ENCODE measurements at regions not wholly inside any gene's neighbourhood (a gene's known extent, or its start where the extent isn't known, plus 50 kb on each side); places are given as distances from the start of the nearest gene placed in this dataset.

DNA sequence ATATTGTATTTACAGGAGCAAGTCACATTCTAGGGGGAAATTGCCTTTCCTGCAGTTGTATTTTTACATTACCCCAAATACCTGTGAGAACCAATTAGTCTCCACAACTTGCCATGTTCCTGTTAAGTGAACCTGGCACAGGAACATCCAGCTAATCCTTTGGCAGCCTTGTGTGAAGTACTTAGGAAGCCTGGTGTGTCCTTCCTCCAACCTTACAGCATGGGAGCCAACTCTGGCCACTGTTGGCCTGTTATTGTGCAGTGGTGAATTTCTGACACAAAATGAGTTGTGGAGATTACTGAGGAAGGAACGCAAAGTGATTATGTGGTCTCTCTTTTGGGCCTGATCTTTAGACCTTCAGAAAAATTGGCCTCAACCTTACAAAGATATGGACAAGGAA is 238.0 kb upstream of the PITX2 start:
- H3K79me2 ChIP-seq (ENCODE audit: low read length), result no peaks in the 10 kb centered on the region
- TF ChIP-seq EZH2phosphoT487 (IDR thresholded peaks at IDR 0.05; ENCODE audit: low read length) (no peak), EZH2 (optimal IDR thresholded peaks at IDR 0.05; ENCODE audit: low read depth, low read length) (no peak)
- TF ChIP-seq, protein P1, sequence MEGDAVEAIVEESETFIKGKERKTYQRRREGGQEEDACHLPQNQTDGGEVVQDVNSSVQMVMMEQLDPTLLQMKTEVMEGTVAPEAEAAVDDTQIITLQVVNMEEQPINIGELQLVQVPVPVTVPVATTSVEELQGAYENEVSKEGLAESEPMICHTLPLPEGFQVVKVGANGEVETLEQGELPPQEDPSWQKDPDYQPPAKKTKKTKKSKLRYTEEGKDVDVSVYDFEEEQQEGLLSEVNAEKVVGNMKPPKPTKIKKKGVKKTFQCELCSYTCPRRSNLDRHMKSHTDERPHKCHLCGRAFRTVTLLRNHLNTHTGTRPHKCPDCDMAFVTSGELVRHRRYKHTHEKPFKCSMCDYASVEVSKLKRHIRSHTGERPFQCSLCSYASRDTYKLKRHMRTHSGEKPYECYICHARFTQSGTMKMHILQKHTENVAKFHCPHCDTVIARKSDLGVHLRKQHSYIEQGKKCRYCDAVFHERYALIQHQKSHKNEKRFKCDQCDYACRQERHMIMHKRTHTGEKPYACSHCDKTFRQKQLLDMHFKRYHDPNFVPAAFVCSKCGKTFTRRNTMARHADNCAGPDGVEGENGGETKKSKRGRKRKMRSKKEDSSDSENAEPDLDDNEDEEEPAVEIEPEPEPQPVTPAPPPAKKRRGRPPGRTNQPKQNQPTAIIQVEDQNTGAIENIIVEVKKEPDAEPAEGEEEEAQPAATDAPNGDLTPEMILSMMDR (IDR thresholded peaks at IDR 0.05; ENCODE audit: low read length), result no peak
- DNase-seq, result no peak
- H3K4me3 ChIP-seq (ENCODE audit: low read length), result no peak overlapping the region
- H3K9me3 ChIP-seq (replicated peaks; ENCODE audit: insufficient read depth, low read length), result no peaks in the 10 kb centered on the region
- no peaks in the 10 kb centered on the region for H3K36me3 ChIP-seq (replicated peaks; ENCODE audit: insufficient read depth, low read length)
- no peaks in the 10 kb centered on the region for H4K20me1 ChIP-seq (ENCODE audit: insufficient read depth, low read length)
- no peak overlapping the region for H3K9ac ChIP-seq (ENCODE audit: low read length)
- no peaks in the 10 kb centered on the region for H3K27me3 ChIP-seq (replicated peaks; ENCODE audit: insufficient read depth, low read length)
- H3F3A ChIP-seq (ENCODE audit: insufficient read depth, low read length), result no peaks in the 10 kb centered on the region
- no peaks in the 10 kb centered on the region for H3K9me2 ChIP-seq (replicated peaks; ENCODE audit: insufficient read depth, low read length)
- no peak overlapping the region for H3K4me2 ChIP-seq (ENCODE audit: low read depth, low read length)
- no peak overlapping the region for H2AFZ ChIP-seq (ENCODE audit: low read length)
- H3K27ac ChIP-seq (ENCODE audit: low read length), result no peak overlapping the region
- H3K4me1 ChIP-seq (ENCODE audit: low read length), result no peaks in the 10 kb centered on the region

DNA sequence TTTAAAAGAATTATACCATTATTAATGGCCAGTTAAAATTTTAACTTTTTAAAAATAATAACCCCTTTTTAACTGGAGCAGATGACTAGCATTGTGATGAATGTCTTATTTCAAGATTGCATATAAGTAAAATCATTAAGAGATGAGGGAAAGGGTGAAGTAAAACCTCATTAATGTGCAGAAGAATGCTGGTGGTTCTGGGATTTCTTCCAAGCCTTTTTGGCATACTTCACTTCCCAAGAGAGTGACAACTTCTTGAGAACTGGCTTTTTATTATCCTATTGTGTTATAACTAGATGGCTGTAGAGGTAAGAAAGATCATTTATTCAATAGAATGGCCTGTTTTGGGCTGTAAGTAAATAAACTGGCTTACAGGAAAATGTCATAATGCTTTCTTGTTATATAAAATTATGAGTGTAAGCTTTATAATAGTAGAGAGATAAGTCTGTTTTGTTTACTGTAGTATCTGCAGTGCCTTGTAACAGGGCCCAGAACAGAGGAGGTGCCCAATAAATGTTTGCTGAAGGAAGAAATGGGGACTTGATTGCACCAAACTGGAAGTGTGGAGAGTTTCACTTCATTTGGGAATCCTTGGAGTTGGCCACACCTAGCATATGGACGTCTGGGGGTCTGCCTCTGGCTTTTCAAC is 242.9 kb upstream of the PITX2 start:
- TF ChIP-seq, protein P1 (IDR thresholded peaks at IDR 0.05; ENCODE audit: low read length), result no peak
- TF ChIP-seq EZH2phosphoT487 (IDR thresholded peaks at IDR 0.05; ENCODE audit: low read length) (no peak), EZH2 (optimal IDR thresholded peaks at IDR 0.05; ENCODE audit: low read depth, low read length) (no peak)
- H3K27ac ChIP-seq (ENCODE audit: low read length), result no peak overlapping the region
- no peak overlapping the region for H3K4me2 ChIP-seq (ENCODE audit: low read depth, low read length)
- no peaks in the 10 kb centered on the region for H3K36me3 ChIP-seq (replicated peaks; ENCODE audit: insufficient read depth, low read length)
- H3K4me1 ChIP-seq (ENCODE audit: low read length), result peaks cover 8% of the 10 kb centered on the region; the same call in 1 of the 2 replicates
- no peak overlapping the region for H3K9ac ChIP-seq (ENCODE audit: low read length)
- H3K9me2 ChIP-seq (replicated peaks; ENCODE audit: insufficient read depth, low read length), result no peaks in the 10 kb centered on the region
- H4K20me1 ChIP-seq (ENCODE audit: insufficient read depth, low read length), result no peaks in the 10 kb centered on the region
- H3K27me3 ChIP-seq (replicated peaks; ENCODE audit: insufficient read depth, low read length), result no peaks in the 10 kb centered on the region
- DNase-seq, result no peak
- no peaks in the 10 kb centered on the region for H3K9me3 ChIP-seq (replicated peaks; ENCODE audit: insufficient read depth, low read length)
- H2AFZ ChIP-seq (ENCODE audit: low read length), result no peak overlapping the region
- no peaks in the 10 kb centered on the region for H3K79me2 ChIP-seq (ENCODE audit: low read length)
- H3K4me3 ChIP-seq (ENCODE audit: low read length), result no peak overlapping the region
- H3F3A ChIP-seq (ENCODE audit: insufficient read depth, low read length), result no peaks in the 10 kb centered on the region

DNA sequence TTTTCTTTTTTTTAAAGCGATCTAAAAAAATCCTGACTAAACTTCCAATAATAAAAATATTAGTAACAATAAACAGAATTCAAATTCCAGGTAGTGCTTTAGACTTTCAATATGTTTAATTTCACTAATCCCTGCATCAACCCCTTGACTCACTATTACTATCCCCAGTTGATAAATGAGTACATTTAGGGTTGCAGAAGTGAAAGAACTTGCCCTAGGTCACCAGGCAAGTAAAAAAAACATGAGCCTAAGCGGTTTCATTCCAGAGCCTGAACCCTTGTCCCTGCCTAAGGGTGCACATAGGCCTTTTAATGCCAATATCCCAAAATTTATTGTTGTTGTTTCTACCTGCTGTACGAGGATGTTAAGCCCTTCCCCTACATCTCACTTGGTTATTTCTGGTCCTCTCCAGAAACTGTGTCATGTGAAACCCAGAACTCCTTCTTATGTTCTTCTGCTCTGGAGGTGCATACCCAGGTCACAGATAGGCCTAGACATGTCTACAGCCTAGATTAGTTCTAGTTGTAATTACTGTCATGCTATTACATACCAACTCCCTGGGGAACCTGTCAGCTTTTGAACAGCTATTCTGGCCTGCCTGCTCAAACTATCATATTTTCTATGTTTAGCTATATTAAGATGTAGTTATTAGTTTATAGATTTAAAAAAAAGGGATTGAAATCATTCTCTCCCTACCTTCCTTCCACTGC is 244.5 kb upstream of the PITX2 start:
- TF ChIP-seq EZH2 (optimal IDR thresholded peaks at IDR 0.05; ENCODE audit: low read depth, low read length), result no peak
- TF ChIP-seq, protein P1 (IDR thresholded peaks at IDR 0.05; ENCODE audit: low read length), result no peak
- no peak for TF ChIP-seq EZH2phosphoT487 (IDR thresholded peaks at IDR 0.05; ENCODE audit: low read length)
- H3K4me3 ChIP-seq (ENCODE audit: low read length), result no peak overlapping the region
- no peaks in the 10 kb centered on the region for H4K20me1 ChIP-seq (ENCODE audit: insufficient read depth, low read length)
- no peaks in the 10 kb centered on the region for H3K9me3 ChIP-seq (replicated peaks; ENCODE audit: insufficient read depth, low read length)
- H3K9me2 ChIP-seq (replicated peaks; ENCODE audit: insufficient read depth, low read length), result no peaks in the 10 kb centered on the region
- H3K36me3 ChIP-seq (replicated peaks; ENCODE audit: insufficient read depth, low read length), result no peaks in the 10 kb centered on the region
- no peak for DNase-seq
- no peaks in the 10 kb centered on the region for H3F3A ChIP-seq (ENCODE audit: insufficient read depth, low read length)
- peaks cover 8% of the 10 kb centered on the region; the same call in 1 of the 2 replicates for H3K4me1 ChIP-seq (ENCODE audit: low read length)
- H3K27ac ChIP-seq (ENCODE audit: low read length), result no peak overlapping the region
- H3K9ac ChIP-seq (ENCODE audit: low read length), result no peak overlapping the region
- no peak overlapping the region for H3K4me2 ChIP-seq (ENCODE audit: low read depth, low read length)
- H3K79me2 ChIP-seq (ENCODE audit: low read length), result no peaks in the 10 kb centered on the region
- no peak overlapping the region for H2AFZ ChIP-seq (ENCODE audit: low read length)
- H3K27me3 ChIP-seq (replicated peaks; ENCODE audit: insufficient read depth, low read length), result no peaks in the 10 kb centered on the region

Measured in MM.1S (cell line).